BE2C (cell line): ENCODE measurements at regions not wholly inside any gene's neighbourhood (a gene's known extent, or its start where the extent isn't known, plus 50 kb on each side); places are given as distances from the start of the nearest gene placed in this dataset.

Experiments
- DNase-seq: peaks from one replicate; pipeline ENCODE4 v3.0.0-alpha.2; 2020
- H3K27me3 ChIP-seq: fragments of 250-450 bp; sonication (Bioruptor Pico); 2 replicates; pipeline ENCODE4 v1.5.1; 2020; ENCODE audit warnings: mild to moderate bottlenecking
- H3K36me3 ChIP-seq: fragments of 250-450 bp; sonication (Bioruptor Pico); 2 replicates; pipeline ENCODE4 v1.5.1; 2020; ENCODE audit warnings: mild to moderate bottlenecking
- H3K4me1 ChIP-seq: fragments of 250-450 bp; sonication (Bioruptor Pico); 2 replicates; pipeline ENCODE4 v1.5.1; 2020
- H3K4me3 ChIP-seq: 2 replicates; pipeline ENCODE4 v1.5.1; 2011; ENCODE audit warnings: low read depth, low read length
- H3K9me3 ChIP-seq: fragments of 250-450 bp; sonication (Bioruptor Pico); 2 replicates; pipeline ENCODE4 v1.5.1; 2020
- TF ChIP-seq, protein P1 (sequence below): IDR thresholded peaks from 2 replicates; pipeline ENCODE4 v1.5.1; 2012; ENCODE audit warnings: mild to moderate bottlenecking, low read depth, low read length

DNA sequence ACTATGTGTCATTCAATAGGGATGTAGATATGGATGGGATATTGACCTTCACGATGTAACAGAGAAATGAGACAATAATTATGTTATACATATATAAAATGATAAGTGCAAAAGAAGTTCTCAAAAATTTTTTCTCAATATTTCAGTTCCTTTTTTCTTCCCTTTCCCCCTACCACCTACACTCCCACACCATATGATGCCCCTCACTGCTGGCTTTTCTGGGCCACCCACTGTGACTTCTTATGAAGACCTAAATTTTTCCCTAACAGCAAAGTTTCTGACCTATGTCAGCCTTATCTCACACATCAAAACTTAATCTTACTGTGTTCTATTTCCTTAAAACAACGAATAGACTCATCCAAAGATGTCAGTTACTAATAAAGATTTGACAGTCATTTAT lies 89.9 kb upstream of the MYLIP start:
- no peak for DNase-seq
- peaks cover 3% of the 10 kb centered on the region for H3K4me1 ChIP-seq
- TF ChIP-seq, protein P1, sequence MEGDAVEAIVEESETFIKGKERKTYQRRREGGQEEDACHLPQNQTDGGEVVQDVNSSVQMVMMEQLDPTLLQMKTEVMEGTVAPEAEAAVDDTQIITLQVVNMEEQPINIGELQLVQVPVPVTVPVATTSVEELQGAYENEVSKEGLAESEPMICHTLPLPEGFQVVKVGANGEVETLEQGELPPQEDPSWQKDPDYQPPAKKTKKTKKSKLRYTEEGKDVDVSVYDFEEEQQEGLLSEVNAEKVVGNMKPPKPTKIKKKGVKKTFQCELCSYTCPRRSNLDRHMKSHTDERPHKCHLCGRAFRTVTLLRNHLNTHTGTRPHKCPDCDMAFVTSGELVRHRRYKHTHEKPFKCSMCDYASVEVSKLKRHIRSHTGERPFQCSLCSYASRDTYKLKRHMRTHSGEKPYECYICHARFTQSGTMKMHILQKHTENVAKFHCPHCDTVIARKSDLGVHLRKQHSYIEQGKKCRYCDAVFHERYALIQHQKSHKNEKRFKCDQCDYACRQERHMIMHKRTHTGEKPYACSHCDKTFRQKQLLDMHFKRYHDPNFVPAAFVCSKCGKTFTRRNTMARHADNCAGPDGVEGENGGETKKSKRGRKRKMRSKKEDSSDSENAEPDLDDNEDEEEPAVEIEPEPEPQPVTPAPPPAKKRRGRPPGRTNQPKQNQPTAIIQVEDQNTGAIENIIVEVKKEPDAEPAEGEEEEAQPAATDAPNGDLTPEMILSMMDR, result no peak
- peaks cover 3% of the 10 kb centered on the region; the same call in 1 of the 2 replicates for H3K9me3 ChIP-seq
- no peaks in the 10 kb centered on the region for H3K36me3 ChIP-seq
- no peaks in the 10 kb centered on the region for H3K27me3 ChIP-seq
- H3K4me3 ChIP-seq, result no peak overlapping the region

DNA sequence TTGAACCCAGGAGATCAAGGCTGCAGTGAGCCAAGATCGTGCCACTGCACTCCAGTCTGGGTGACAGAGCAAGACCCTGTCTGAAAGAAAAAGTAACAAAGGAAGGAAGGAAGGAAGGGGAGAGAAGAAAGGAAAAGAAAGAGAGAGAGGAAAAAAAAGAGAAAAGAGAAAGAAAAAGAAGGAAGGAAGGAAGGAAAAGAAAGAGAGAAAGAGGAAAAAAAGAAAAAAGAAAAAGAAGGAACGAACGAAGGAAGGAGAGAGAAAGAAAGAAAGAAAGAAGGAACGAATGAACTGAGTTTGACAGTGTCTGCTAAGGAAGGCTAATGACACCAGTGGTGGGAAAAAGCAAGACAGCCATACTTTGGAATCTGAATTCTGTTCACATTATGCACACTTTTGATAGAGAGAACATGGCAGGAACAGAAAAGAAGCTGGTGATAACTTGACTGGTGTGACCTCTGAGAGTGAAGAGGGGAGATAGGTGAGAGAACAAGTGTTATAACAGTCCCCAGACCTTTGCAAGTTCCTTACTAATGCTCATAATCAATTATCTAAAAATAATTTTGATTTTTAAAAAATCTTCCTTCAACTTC lies 93.3 kb upstream of the MYLIP start:
- TF ChIP-seq, protein P1, result no peak
- Histone ChIP-seq H3K27me3 (no peaks in the 10 kb centered on the region), H3K4me1 (peaks cover 6% of the 10 kb centered on the region), H3K4me3 (no peak overlapping the region), H3K36me3 (no peaks in the 10 kb centered on the region), H3K9me3 (peaks cover 2% of the 10 kb centered on the region; the same call in 1 of the 2 replicates)
- no peak for DNase-seq

DNA sequence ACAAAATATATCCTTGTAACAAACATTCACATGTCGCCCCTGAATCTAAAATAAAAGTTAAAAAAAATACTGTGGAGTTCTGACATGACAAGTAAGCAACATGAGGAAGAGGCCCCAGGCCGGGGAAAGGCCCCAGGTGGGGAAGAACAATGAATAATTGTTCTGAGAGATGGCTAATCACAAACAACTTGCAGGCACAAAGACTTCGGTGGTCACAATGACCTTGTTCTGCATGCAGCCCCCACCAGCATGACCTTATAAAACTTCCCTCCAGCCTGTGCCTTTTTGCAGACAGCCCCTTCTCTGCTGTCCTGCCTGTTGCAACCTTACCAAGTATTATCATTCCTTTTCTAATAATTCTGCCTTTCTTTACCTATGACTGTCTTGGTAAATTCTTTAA lies 95.7 kb upstream of the MYLIP start:
- TF ChIP-seq, protein P1, result no peak
- Histone ChIP-seq H3K4me3 (no peak overlapping the region), H3K36me3 (no peaks in the 10 kb centered on the region), H3K27me3 (no peaks in the 10 kb centered on the region), H3K9me3 (no peaks in the 10 kb centered on the region), H3K4me1 (peaks cover 6% of the 10 kb centered on the region)
- DNase-seq, result no peak

DNA sequence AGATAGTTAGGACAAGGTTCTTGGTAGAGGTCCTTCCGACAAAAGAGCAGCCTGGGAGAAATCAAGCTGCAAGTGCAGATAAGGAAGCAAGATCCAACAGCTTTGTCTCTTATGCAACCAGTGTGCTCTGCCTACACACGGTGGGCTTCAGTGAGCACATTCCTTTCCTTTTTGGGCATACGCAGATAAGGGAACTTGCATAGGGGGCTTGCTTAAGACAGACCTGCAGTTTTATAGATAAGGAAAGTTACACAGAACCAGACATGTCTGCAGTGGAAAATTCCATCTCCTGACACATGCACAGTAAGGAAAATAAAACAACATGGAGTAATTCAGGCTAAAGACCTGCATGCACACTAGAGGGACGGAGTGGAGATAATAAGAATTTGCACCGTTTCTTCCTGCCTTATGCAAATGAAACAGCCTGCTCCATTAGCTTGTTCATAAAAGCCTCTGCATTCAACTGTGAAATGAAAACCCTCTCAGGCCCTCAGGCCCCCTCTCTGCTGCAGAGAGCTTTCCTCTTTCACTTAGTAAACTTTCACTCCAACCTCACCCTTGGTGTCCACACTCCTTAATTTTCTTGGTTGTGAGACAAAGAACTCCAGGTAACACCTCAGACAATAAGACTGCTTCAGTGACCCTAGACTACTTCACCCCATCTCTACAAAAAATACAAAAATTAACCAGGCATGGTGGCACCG lies 97.5 kb upstream of the MYLIP start:
- H3K4me3 ChIP-seq, result no peak overlapping the region
- peaks cover 6% of the 10 kb centered on the region for H3K4me1 ChIP-seq
- no peaks in the 10 kb centered on the region for H3K9me3 ChIP-seq
- no peaks in the 10 kb centered on the region for H3K36me3 ChIP-seq
- H3K27me3 ChIP-seq, result no peaks in the 10 kb centered on the region
- TF ChIP-seq, protein P1, result no peak
- DNase-seq, result no peak

DNA sequence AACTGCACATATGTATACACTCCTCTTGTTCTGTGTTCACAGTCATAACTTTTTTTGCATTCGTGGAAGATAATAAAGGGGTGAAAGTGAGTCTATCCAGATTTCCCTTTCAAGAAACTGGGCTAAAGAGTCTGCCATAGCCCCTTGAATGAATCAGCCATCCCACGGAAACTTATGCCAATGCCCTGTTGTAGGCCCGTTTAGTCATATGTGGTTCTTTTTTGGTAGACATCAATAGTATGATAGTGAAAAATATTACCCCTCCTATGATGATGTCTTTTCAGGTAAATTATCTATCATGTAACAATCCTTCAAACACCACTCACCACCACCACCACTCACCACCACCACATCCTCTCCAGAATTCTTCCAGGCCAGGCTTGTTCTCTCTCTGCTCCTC lies 99.9 kb upstream of the MYLIP start:
- TF ChIP-seq, protein P1, result no peak
- no peaks in the 10 kb centered on the region for H3K36me3 ChIP-seq
- no peak overlapping the region for H3K4me3 ChIP-seq
- DNase-seq, result no peak
- H3K27me3 ChIP-seq, result no peaks in the 10 kb centered on the region
- H3K4me1 ChIP-seq, result peaks cover 6% of the 10 kb centered on the region
- no peaks in the 10 kb centered on the region for H3K9me3 ChIP-seq

DNA sequence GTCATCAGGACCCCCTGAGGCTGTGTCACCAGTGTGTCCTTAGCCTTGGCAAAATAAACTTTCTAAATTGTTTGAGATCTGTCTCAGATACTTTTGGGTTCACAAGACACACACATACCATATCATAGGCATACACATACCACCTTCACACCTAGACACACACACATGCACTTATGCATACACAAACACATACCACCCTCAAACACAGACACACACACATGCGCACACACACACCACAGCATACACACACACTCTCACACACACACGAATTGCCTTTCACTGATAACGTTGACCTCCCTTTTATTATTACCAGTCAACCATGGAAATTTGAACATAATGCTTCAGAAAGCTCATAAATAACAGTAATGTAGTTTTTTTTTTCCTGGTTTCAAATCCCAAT lies 108.6 kb upstream of the MYLIP start:
- H3K27me3 ChIP-seq, result no peaks in the 10 kb centered on the region
- H3K9me3 ChIP-seq, result no peaks in the 10 kb centered on the region
- H3K4me3 ChIP-seq, result no peak overlapping the region
- no peaks in the 10 kb centered on the region for H3K36me3 ChIP-seq
- DNase-seq, result no peak
- TF ChIP-seq, protein P1, result no peak
- H3K4me1 ChIP-seq, result no peaks in the 10 kb centered on the region
